Psoas muscle (tissue), 7 donors: ENCODE measurements at regions not wholly inside any gene's neighbourhood (a gene's known extent, or its start where the extent isn't known, plus 50 kb on each side); places are given as distances from the start of the nearest gene placed in this dataset.
"Not testable (repeated sequence)": the region's sequence is repeated elsewhere in the genome, so short reads cannot be mapped to it uniquely, and the experiment has no call there.

ENCODE experiments used
- ATAC-seq, 4 donors: fragments of 200-7000 bp; cut with Tn5 transposase; one replicate each; pipeline ENCODE4 v1.9.1; 2020; ENCODE audit warnings: moderate library complexity in 3 of 4, mild to moderate bottlenecking in 2 of 4
- DNase-seq, 2 donors: peaks; one replicate each; pipeline ENCODE4 v3.0.0-alpha.2; 2020
- H3K27ac ChIP-seq: fragments of 200-600 bp; one replicate; pipeline ENCODE4 v1.8.0; 2022
- H3K27me3 ChIP-seq, 3 donors: fragments of 200-600 bp in 1 of 3; one replicate each; pipeline versions ENCODE4 v1.6.1 to v1.8.0; 2013 to 2022; ENCODE audit warnings: low read length in 2 of 3, mild to moderate bottlenecking in 2 of 3, moderate library complexity in 1 of 3; ENCODE audit not compliant: insufficient read depth in 3 of 3
- H3K36me3 ChIP-seq, 2 donors: fragments of 200-600 bp in 1 of 2; one replicate each; pipeline versions ENCODE4 v1.6.1 to v1.8.0; 2013 to 2022; ENCODE audit warnings: low read depth in 1 of 2, mild to moderate bottlenecking in 1 of 2, moderate library complexity in 1 of 2; ENCODE audit not compliant: insufficient read depth in 1 of 2
- H3K4me1 ChIP-seq: fragments of 200-600 bp; one replicate; pipeline ENCODE4 v1.8.0; 2022
- H3K4me3 ChIP-seq: fragments of 200-600 bp; one replicate; pipeline ENCODE4 v1.8.0; 2022; ENCODE audit warnings: mild to moderate bottlenecking
- H3K9me3 ChIP-seq: fragments of 200-600 bp; one replicate; pipeline ENCODE4 v1.8.0; 2022
- WGBS, 3 donors: extraction: QIAGEN DNeasy Blood & Tissue Kit; methylation state at CpG; one replicate each; pipeline versions ENCODE4 v1.1.6 to v1.1.7; 2013; 5-methylcytosine and 5-hydroxymethylcytosine counted together
- intact Hi-C, 2 donors: fragments of 100-400 bp; cut with DNase I; formaldehyde crosslinking; loops; one replicate each; pipeline versions ENCODE4 v1.11.0 to v1.14.2; 2022
- TF ChIP-seq, protein P1 (sequence below): fragments of 200-600 bp; IDR thresholded peaks from one replicate; pipeline ENCODE4 v1.8.0; 2022; ENCODE audit warnings: antibody characterized with exemption
- donor health status: healthy with polysubstance abuse.
- donor health status: DM: no; HTN: no; CAD: no; lungs with moderate emphysema.
- donor health status: Bipolar disorder and iron deficiency.
- donor health status: healthy.
- donor health status: DM: yes; HTN: yes; CAD: no.
- donor health status: DM: no; HTN: no; CAD: no.
- donor health status: DM: yes; HTN: yes; CAD: no.

DNA sequence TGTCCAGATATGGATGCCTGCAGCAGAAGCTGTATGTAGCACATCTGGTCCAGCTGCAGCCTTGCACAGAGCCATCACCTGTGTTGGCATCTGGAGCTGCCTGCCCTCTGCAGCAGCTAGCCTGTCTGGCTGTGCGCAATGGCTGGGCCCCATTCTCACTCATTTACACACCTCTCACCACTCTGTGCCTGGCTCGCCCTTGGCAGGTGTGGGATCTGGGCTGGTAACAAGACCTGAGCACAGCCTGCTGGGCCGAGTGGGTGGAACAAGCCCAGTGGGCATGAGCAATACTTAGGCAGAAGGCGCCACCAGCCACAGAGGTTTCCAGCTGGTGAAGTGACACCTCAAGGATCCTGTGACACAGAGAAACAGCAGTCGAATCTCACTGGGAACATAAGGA, 714.1 kb downstream of the NUP35 start:
- Histone ChIP-seq H3K27me3 (no peaks in the 10 kb centered on the region), H3K4me1 (no peaks in the 10 kb centered on the region), H3K36me3 (no peaks in the 10 kb centered on the region), H3K9me3 (no peaks in the 10 kb centered on the region), H3K27ac (no peak overlapping the region), H3K4me3 (no peak overlapping the region)
- intact Hi-C loops: no loop called here
- no peak for DNase-seq
- ATAC-seq: no peak
- WGBS, 3 donors: 77 to 87% (median 82%) methylated on average over 5 of the region's 5 CpGs
- TF ChIP-seq, protein P1, sequence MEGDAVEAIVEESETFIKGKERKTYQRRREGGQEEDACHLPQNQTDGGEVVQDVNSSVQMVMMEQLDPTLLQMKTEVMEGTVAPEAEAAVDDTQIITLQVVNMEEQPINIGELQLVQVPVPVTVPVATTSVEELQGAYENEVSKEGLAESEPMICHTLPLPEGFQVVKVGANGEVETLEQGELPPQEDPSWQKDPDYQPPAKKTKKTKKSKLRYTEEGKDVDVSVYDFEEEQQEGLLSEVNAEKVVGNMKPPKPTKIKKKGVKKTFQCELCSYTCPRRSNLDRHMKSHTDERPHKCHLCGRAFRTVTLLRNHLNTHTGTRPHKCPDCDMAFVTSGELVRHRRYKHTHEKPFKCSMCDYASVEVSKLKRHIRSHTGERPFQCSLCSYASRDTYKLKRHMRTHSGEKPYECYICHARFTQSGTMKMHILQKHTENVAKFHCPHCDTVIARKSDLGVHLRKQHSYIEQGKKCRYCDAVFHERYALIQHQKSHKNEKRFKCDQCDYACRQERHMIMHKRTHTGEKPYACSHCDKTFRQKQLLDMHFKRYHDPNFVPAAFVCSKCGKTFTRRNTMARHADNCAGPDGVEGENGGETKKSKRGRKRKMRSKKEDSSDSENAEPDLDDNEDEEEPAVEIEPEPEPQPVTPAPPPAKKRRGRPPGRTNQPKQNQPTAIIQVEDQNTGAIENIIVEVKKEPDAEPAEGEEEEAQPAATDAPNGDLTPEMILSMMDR: no peak

DNA sequence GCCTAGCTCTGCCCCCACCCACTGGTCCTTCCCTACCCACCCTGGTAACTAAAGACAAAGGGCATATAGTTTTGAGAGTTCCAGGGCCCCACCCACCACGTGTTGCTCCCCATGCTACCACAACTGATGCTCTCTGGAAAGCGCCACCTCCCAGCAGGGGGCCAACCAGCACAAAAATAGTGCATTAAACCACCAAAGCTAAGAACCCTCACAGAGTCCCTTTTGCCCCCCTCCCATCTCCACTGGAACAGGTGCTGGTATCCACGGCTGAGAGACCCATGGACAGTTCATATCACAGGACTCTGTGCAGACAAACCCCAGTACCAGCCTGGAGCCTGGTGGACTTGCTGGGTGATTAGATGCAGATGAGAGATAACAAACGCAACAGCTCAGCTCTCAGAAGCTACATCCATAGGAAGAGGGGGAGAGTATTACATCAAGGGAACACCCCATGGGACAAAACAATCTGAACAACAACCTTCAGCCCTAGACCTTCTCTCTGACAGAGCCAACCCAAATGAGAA, 715.9 kb downstream of the NUP35 start:
- Histone ChIP-seq H3K4me3 (no peak overlapping the region), H3K27me3 (no peaks in the 10 kb centered on the region), H3K27ac (no peak overlapping the region), H3K36me3 (no peaks in the 10 kb centered on the region), H3K9me3 (no peaks in the 10 kb centered on the region), H3K4me1 (no peaks in the 10 kb centered on the region)
- DNase-seq (no peak), ATAC-seq (no peak)
- intact Hi-C loops: no loop called here
- 30 to 68% (median 43%) methylated on average over 4 of the region's 4 CpGs for WGBS, 3 donors
- TF ChIP-seq, protein P1: no peak

DNA sequence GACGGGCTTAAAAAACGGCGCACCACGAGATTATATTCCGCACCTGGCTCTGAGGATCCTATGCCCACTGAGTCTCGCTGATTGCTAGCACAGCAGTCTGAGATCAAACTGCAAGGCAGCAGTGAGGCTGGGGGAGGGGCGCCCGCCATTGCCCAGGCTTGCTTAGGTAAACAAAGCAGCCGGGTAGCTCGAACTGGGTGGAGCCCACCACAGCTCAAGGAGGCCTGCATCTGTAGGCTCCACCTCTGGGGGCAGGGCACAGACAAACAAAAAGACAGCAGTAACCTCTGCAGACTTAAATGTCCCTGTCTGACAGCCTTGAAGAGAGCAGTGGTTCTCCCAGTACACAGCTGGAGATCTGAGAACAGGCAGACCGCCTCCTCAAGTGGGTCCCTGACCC, 725.6 kb downstream of the NUP35 start:
- H3K27ac ChIP-seq, intact Hi-C loops, DNase-seq, H3K36me3 ChIP-seq, H3K9me3 ChIP-seq, H3K4me1 ChIP-seq, H3K4me3 ChIP-seq, ATAC-seq, H3K27me3 ChIP-seq: not testable (repeated sequence)
- 61 to 79% (median 72%) methylated on average over 8 to 10 of the region's 11 CpGs for WGBS, 3 donors

DNA sequence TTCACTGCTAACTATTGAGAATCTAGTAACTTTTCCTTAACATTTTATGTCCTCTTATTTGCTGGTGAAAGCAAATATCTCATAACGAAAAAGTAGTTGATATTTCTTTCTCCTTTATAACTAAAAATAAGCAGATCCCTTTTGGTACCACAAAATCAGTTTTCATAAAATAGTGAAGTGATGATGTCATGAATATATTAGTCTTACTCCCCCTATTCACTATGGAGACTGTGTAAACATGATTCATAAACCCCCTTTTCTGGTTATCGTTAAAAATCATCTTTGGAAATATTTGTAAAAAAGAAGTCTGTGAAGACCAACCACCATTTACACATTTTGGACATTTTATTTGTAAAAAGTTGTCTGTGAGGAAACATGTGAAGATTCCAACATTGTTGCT, 734.9 kb downstream of the NUP35 start:
- intact Hi-C loops: no loop called here
- no peaks in the 10 kb centered on the region for H3K36me3 ChIP-seq

DNA sequence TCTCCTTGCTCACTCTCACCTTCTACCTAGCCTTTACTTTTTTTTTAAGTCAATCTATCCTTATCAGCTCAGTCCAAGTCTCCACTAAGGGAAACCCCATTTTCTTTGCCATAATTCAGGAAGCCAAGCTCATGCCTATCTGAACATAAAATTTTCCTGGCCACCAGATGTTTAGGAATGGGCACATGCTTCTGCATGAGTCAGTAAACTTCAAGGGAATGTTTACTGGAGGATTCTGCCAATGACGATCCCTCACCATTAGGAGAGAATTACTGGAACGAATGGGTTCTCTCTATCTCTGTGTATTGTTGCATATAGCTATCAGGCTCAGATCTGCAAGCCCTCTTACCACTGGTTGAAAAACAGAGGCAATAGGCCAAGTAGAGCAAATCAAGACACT, 731.7 kb upstream of the ZNF804A start:
- Histone ChIP-seq H3K4me3 (no peak overlapping the region), H3K4me1 (peaks cover 3% of the 10 kb centered on the region), H3K9me3 (no peaks in the 10 kb centered on the region), H3K27ac (no peak overlapping the region), H3K36me3 (no peaks in the 10 kb centered on the region), H3K27me3 (no peaks in the 10 kb centered on the region)
- intact Hi-C loops: no loop called here
- no peak for DNase-seq
- TF ChIP-seq, protein P1: no peak
- 47 to 62% (median 47%) methylated on average over 2 of the region's 2 CpGs for WGBS, 3 donors
- no peak for ATAC-seq

More for the DNA sequence above, 734.9 kb downstream of the NUP35 start:
- Histone ChIP-seq H3K27ac (no peak overlapping the region), H3K9me3 (no peaks in the 10 kb centered on the region), H3K4me1 (no peaks in the 10 kb centered on the region), H3K27me3 (no peaks in the 10 kb centered on the region), H3K4me3 (no peak overlapping the region)
- no peak for DNase-seq
- WGBS, 3 donors: 51 to 70% (median 64%) methylated on average over 2 of the region's 2 CpGs
- TF ChIP-seq, protein P1: no peak
- no peak for ATAC-seq
